WTC11 (cell line): ENCODE measurements at regions not wholly inside any gene's neighbourhood (a gene's known extent, or its start where the extent isn't known, plus 50 kb on each side); places are given as distances from the start of the nearest gene placed in this dataset.

Experiments
- CTCF ChIP-seq: fragments of 200-600 bp; IDR thresholded peaks from 2 replicates; pipeline ENCODE4 v1.8.0; 2022; ENCODE audit warnings: antibody characterized with exemption
- ELF4 ChIP-seq: sonication (generic); formaldehyde crosslinking; IDR thresholded peaks from 2 replicates; pipeline ENCODE4 v1.8.1; 2022; ENCODE audit warnings: low read depth, mild to moderate bottlenecking, moderate library complexity, missing genetic modification reagents
- HMGXB4 ChIP-seq: sonication (generic); formaldehyde crosslinking; IDR thresholded peaks from 2 replicates; pipeline ENCODE4 v1.8.1; 2023; ENCODE audit warnings: mild to moderate bottlenecking, moderate library complexity, missing genetic modification reagents
- JUN ChIP-seq: sonication (generic); formaldehyde crosslinking; IDR thresholded peaks from 2 replicates; pipeline ENCODE4 v1.8.0; 2023; ENCODE audit warnings: mild to moderate bottlenecking, missing genetic modification reagents
- MLX ChIP-seq: sonication (generic); formaldehyde crosslinking; IDR thresholded peaks from 2 replicates; pipeline ENCODE4 v1.8.1; 2023; ENCODE audit warnings: mild to moderate bottlenecking, missing genetic modification reagents, moderate library complexity
- MYBL2 ChIP-seq: sonication (generic); formaldehyde crosslinking; IDR thresholded peaks from 2 replicates; pipeline ENCODE4 v1.8.1; 2023; ENCODE audit warnings: mild to moderate bottlenecking, moderate library complexity, missing genetic modification reagents
- NR3C1 ChIP-seq: sonication (generic); formaldehyde crosslinking; conservative IDR thresholded peaks from 2 replicates; pipeline ENCODE4 v1.8.1; 2023; ENCODE audit warnings: low read depth, mild to moderate bottlenecking, missing genetic modification reagents
- PREB ChIP-seq: sonication (generic); formaldehyde crosslinking; IDR thresholded peaks from 2 replicates; pipeline ENCODE4 v1.8.1; 2022; ENCODE audit warnings: mild to moderate bottlenecking, missing genetic modification reagents, moderate library complexity, borderline replicate concordance
- RELA ChIP-seq: sonication (generic); formaldehyde crosslinking; IDR thresholded peaks from 2 replicates; pipeline ENCODE4 v1.8.1; 2022; ENCODE audit warnings: missing genetic modification reagents, mild to moderate bottlenecking, borderline replicate concordance
- TEAD4 ChIP-seq: sonication (generic); formaldehyde crosslinking; IDR thresholded peaks from 2 replicates; pipeline ENCODE4 v1.8.0; 2022; ENCODE audit warnings: mild to moderate bottlenecking, missing genetic modification reagents
- ZNF121 ChIP-seq: sonication (generic); formaldehyde crosslinking; IDR thresholded peaks from 2 replicates; pipeline ENCODE4 v1.8.0; 2023; ENCODE audit warnings: missing genetic modification reagents
- ZNF219 ChIP-seq: sonication (generic); formaldehyde crosslinking; IDR thresholded peaks from 2 replicates; pipeline ENCODE4 v1.8.0; 2023; ENCODE audit warnings: missing genetic modification reagents, mild to moderate bottlenecking, borderline replicate concordance
- ZSCAN18 ChIP-seq: fragments of 250-450 bp; sonication (Bioruptor Pico); IDR thresholded peaks from 2 replicates; pipeline ENCODE4 v2.1.2; 2022; ENCODE audit warnings: mild to moderate bottlenecking, moderate library complexity

- TF ChIP-seq JUN (CRISPR knock-in tag) = no peak
- TF ChIP-seq CTCF = no peak
- TF ChIP-seq PREB (CRISPR knock-in tag) = no peak
- TF ChIP-seq ZNF121 (CRISPR knock-in tag) = no peak
- no peak for TF ChIP-seq MYBL2 (CRISPR knock-in tag)
- TF ChIP-seq HMGXB4 (CRISPR knock-in tag) = no peak
- no peak for TF ChIP-seq ZNF219 (CRISPR knock-in tag)
- TF ChIP-seq RELA = no peak
- no peak for TF ChIP-seq NR3C1 (CRISPR knock-in tag)
- no peak for TF ChIP-seq ELF4 (CRISPR knock-in tag)
- no peak for TF ChIP-seq ZSCAN18 (CRISPR knock-in tag)
- TF ChIP-seq TEAD4 = no peak
- no peak for TF ChIP-seq MLX
Observed at GRCh38 chr6:109260701-109261100, 121.6 kb downstream of the CD164 start.
